HepG2 (cell line): ENCODE measurements at regions not wholly inside any gene's neighbourhood (a gene's known extent, or its start where the extent isn't known, plus 50 kb on each side); places are given as distances from the start of the nearest gene placed in this dataset.

ENCODE experiments used
- ATAC-seq: fragments of 200-7000 bp; cut with Tn5 transposase; 3 replicates; pipeline ENCODE4 v1.9.1; 2020; ENCODE audit warnings: mild to moderate bottlenecking, moderate library complexity
- BruUV-seq: library from RNA; stranded (reverse); fragments of 400-500 nt; replicated peaks from 2 replicates; lab custom pipeline; 2021; lab: Mats Ljungman, UMichigan
- CTCF ChIA-PET: fragments of 300-600 bp; formaldehyde crosslinking; extraction: SDS; loops from one replicate; lab custom pipeline; 2021; ENCODE audit warnings: low total read pairs, inconsistent platforms, low intra/inter-chr PET ratio; lab: Yijun Ruan, JAX
- POLR2A ChIA-PET: fragments of 350-600 bp; sonication (Branson Sonifier 250); formaldehyde crosslinking; loops from one replicate; lab custom pipeline; 2020; ENCODE audit warnings: antibody characterized with exemption, inconsistent platforms; lab: Yijun Ruan, JAX
- DNase-seq: peaks from one replicate; pipeline ENCODE4 v3.0.0-alpha.2; 2015; ENCODE audit warnings: low spot score
- FAIRE-seq: peaks from 3 replicates; lab custom pipeline; 2011; peaks lifted over from hg19 to GRCh38; lab: Jason Lieb, UNC
- H2AFZ ChIP-seq: one replicate; pipeline ENCODE4 v1.6.1; 2011; ENCODE audit warnings: low read length, inconsistent platforms
- H3K27ac ChIP-seq: fragments of 300-600 bp; 3 replicates; pipeline ENCODE4 v1.8.0; 2011; ENCODE audit warnings: mixed run types, mild to moderate bottlenecking, mixed read lengths, low read length, inconsistent platforms; ENCODE audit not compliant: insufficient read depth; ENCODE audit errors: extremely low read length
- H3K27me3 ChIP-seq, 2 experiments: fragments of 200-600 bp in 1 of 2; 2 replicates in 1 of 2; 3 replicates in 1 of 2; pipeline versions ENCODE4 v1.6.0 to v1.8.0; 2011; ENCODE audit warnings: low read length in 2 of 2, mild to moderate bottlenecking in 2 of 2, moderate library complexity in 2 of 2, inconsistent platforms in 1 of 2; ENCODE audit not compliant: insufficient read depth in 2 of 2, control insufficient read depth in 1 of 2
- H3K36me3 ChIP-seq, 2 experiments: fragments of 200-600 bp in 1 of 2; replicated peaks in 1 of 2; 2 replicates in 1 of 2; 3 replicates in 1 of 2; pipeline versions ENCODE4 v1.5.1 to v1.8.0; 2011; ENCODE audit warnings: low read length in 2 of 2, inconsistent platforms in 1 of 2; ENCODE audit not compliant: insufficient read depth in 2 of 2, control insufficient read depth in 1 of 2
- H3K4me1 ChIP-seq: 2 replicates; pipeline ENCODE4 v1.5.1; 2012; ENCODE audit warnings: low read length, inconsistent platforms; ENCODE audit not compliant: insufficient read depth
- H3K4me2 ChIP-seq: 2 replicates; pipeline ENCODE4 v1.6.0; 2011; ENCODE audit warnings: low read depth, low read length, inconsistent platforms
- H3K4me3 ChIP-seq, 3 experiments: fragments of 200-600 bp in 1 of 3; sonication (generic), shearing (Covaris generic) in 1 of 3; replicated peaks in 1 of 3; 2 replicates each; pipeline ENCODE4 v1.5.1; 2011 to 2016; ENCODE audit warnings: low read length in 3 of 3, inconsistent platforms in 2 of 3, low read depth in 2 of 3, mild to moderate bottlenecking in 2 of 3, control low read depth in 1 of 3, mixed read lengths in 1 of 3; ENCODE audit not compliant: insufficient read depth in 1 of 3
- H3K79me2 ChIP-seq: one replicate; pipeline ENCODE4 v1.6.1; 2011; ENCODE audit warnings: low read length, inconsistent platforms; ENCODE audit not compliant: insufficient read depth
- H3K9ac ChIP-seq: 2 replicates; pipeline ENCODE4 v1.6.0; 2011; ENCODE audit warnings: mild to moderate bottlenecking, low read depth, low read length, inconsistent platforms; ENCODE audit not compliant: insufficient read depth
- H3K9me3 ChIP-seq: 2 replicates; pipeline ENCODE4 v1.5.1; 2012; ENCODE audit warnings: mild to moderate bottlenecking, low read length
- H4K20me1 ChIP-seq: 2 replicates; pipeline ENCODE4 v1.6.0; 2011; ENCODE audit warnings: inconsistent platforms, mild to moderate bottlenecking, low read length, moderate library complexity; ENCODE audit not compliant: insufficient read depth
- ADNP ChIP-seq: sonication (generic); formaldehyde crosslinking; IDR thresholded peaks from 2 replicates; pipeline ENCODE4 v1.4.0; 2020; ENCODE audit warnings: missing genetic modification reagents
- BORCS8-MEF2B ChIP-seq: sonication (generic); formaldehyde crosslinking; IDR thresholded peaks from 2 replicates; pipeline ENCODE4 v1.8.0; 2022; ENCODE audit warnings: mild to moderate bottlenecking, missing genetic modification reagents
- NFE2 ChIP-seq: sonication (generic); formaldehyde crosslinking; IDR thresholded peaks from 2 replicates; pipeline ENCODE4 v1.4.0; 2020; ENCODE audit warnings: missing genetic modification reagents
- NPAS2 ChIP-seq: sonication (generic); formaldehyde crosslinking; IDR thresholded peaks from 2 replicates; pipeline ENCODE4 v1.8.0; 2022; ENCODE audit warnings: mild to moderate bottlenecking, missing genetic modification reagents, borderline replicate concordance
- PBX3 ChIP-seq: sonication (generic); formaldehyde crosslinking; IDR thresholded peaks from 2 replicates; pipeline ENCODE4 v1.8.1; 2023; ENCODE audit warnings: missing genetic modification reagents, inconsistent platforms, borderline replicate concordance
- PHF21A ChIP-seq: sonication (generic); formaldehyde crosslinking; IDR thresholded peaks from 2 replicates; pipeline ENCODE4 v1.5.0; 2020; ENCODE audit warnings: mild to moderate bottlenecking, missing genetic modification reagents
- PRMT3 ChIP-seq: sonication (generic); formaldehyde crosslinking; IDR thresholded peaks from 2 replicates; pipeline ENCODE4 v1.8.1; 2022; ENCODE audit warnings: low read depth, mild to moderate bottlenecking, moderate library complexity, missing genetic modification reagents, borderline replicate concordance
- RARG ChIP-seq: sonication (generic); formaldehyde crosslinking; IDR thresholded peaks from 2 replicates; pipeline ENCODE4 v1.4.0; 2020; ENCODE audit warnings: low read depth, mild to moderate bottlenecking, missing genetic modification reagents
- ZNF225 ChIP-seq: sonication (generic); formaldehyde crosslinking; IDR thresholded peaks from 2 replicates; pipeline ENCODE4 v1.4.0; 2020; ENCODE audit warnings: mild to moderate bottlenecking, missing genetic modification reagents
- ZNF558 ChIP-seq: sonication (generic); formaldehyde crosslinking; IDR thresholded peaks from 2 replicates; pipeline ENCODE4 v1.9.0; 2022; ENCODE audit warnings: mild to moderate bottlenecking, missing genetic modification reagents, borderline replicate concordance
- ZNF747 ChIP-seq: sonication (generic); formaldehyde crosslinking; IDR thresholded peaks from 2 replicates; pipeline ENCODE4 v1.8.1; 2023; ENCODE audit warnings: missing genetic modification reagents, mild to moderate bottlenecking, borderline replicate concordance
- WGBS: methylation state at CpG from one replicate; pipeline ENCODE4 v1.1.6; 2017; ENCODE audit warnings: low lambda C conversion rate; 5-methylcytosine and 5-hydroxymethylcytosine counted together
- in situ Hi-C: cut with HindIII; loops from 2 replicates; pipeline ENCODE4 v1.10.0; 2017; ENCODE audit warnings: low pct_unique_long_range_greater_than_20kb; ENCODE audit not compliant: extremely low pct_ligation_motif_present
- intact Hi-C: fragments of 100-400 bp; cut with micrococcal nuclease; formaldehyde crosslinking; loops from one replicate; pipeline ENCODE4 v1.10.0; 2022; ENCODE audit not compliant: unreplicated experiment
- TF ChIP-seq, protein P1 (sequence below): sonication (generic); formaldehyde crosslinking; IDR thresholded peaks from 2 replicates; pipeline ENCODE4 v1.9.0; 2021; ENCODE audit warnings: missing genetic modification reagents, mild to moderate bottlenecking, borderline replicate concordance
- TF ChIP-seq, protein P2 (sequence below): sonication (generic); formaldehyde crosslinking; IDR thresholded peaks from 2 replicates; pipeline ENCODE4 v1.5.0; 2020; ENCODE audit warnings: mild to moderate bottlenecking, missing genetic modification reagents

DNA sequence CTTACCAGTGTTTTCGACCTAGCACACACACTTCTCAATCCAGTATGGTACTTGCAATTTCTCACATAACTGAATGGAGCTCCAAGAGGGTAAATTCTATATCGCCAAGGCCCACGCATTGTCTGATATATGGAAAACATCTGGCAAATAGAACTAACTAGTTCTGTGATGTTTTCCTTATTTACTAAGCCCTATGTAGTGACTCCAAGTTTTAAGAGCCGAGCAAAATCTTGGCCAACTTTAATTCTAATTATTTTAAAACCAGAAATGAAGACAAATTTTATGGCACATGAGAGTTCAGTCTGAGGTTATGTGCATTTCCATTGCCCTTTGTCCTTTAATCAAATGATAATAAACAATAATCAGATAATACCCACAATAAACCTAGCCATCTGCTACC lies 1119.7 kb upstream of the CNTNAP5 start:
- no peaks in the 10 kb centered on the region for H3K36me3 ChIP-seq
- H3K9me3 ChIP-seq = peaks cover 22% of the 10 kb centered on the region; the same call in 1 of the 2 replicates
- FAIRE-seq (no peak), ATAC-seq (no peak), DNase-seq (no peak)
- in situ Hi-C loops (no loop called here), intact Hi-C loops (no loop called here)
- POLR2A ChIA-PET = no interaction called here
- no peak overlapping the region for H2AFZ ChIP-seq
- H3K79me2 ChIP-seq = no peaks in the 10 kb centered on the region
- BruUV-seq = no TSS peak
- H3K27me3 ChIP-seq = no peaks in the 10 kb centered on the region
- H4K20me1 ChIP-seq = no peaks in the 10 kb centered on the region
- CTCF ChIA-PET = no interaction called here
- H3K4me1 ChIP-seq = no peaks in the 10 kb centered on the region
- no peak overlapping the region for H3K4me2 ChIP-seq
- no peak overlapping the region for H3K9ac ChIP-seq
- TF ChIP-seq ZNF225 (CRISPR knock-in tag) (no peak), PRMT3 (CRISPR knock-in tag) (no peak), BORCS8-MEF2B (CRISPR knock-in tag) (no peak), NFE2 (CRISPR knock-in tag) (no peak), ZNF747 (CRISPR knock-in tag) (no peak), ADNP (CRISPR knock-in tag) (no peak), PBX3 (no peak), ZNF558 (CRISPR knock-in tag) (no peak), RARG (no peak), PHF21A (no peak), NPAS2 (CRISPR knock-in tag) (no peak)
- TF ChIP-seq, protein P1, sequence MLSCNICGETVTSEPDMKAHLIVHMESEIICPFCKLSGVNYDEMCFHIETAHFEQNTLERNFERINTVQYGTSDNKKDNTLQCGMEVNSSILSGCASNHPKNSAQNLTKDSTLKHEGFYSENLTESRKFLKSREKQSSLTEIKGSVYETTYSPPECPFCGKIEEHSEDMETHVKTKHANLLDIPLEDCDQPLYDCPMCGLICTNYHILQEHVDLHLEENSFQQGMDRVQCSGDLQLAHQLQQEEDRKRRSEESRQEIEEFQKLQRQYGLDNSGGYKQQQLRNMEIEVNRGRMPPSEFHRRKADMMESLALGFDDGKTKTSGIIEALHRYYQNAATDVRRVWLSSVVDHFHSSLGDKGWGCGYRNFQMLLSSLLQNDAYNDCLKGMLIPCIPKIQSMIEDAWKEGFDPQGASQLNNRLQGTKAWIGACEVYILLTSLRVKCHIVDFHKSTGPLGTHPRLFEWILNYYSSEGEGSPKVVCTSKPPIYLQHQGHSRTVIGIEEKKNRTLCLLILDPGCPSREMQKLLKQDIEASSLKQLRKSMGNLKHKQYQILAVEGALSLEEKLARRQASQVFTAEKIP (CRISPR knock-in tag) = no peak
- TF ChIP-seq, protein P2, sequence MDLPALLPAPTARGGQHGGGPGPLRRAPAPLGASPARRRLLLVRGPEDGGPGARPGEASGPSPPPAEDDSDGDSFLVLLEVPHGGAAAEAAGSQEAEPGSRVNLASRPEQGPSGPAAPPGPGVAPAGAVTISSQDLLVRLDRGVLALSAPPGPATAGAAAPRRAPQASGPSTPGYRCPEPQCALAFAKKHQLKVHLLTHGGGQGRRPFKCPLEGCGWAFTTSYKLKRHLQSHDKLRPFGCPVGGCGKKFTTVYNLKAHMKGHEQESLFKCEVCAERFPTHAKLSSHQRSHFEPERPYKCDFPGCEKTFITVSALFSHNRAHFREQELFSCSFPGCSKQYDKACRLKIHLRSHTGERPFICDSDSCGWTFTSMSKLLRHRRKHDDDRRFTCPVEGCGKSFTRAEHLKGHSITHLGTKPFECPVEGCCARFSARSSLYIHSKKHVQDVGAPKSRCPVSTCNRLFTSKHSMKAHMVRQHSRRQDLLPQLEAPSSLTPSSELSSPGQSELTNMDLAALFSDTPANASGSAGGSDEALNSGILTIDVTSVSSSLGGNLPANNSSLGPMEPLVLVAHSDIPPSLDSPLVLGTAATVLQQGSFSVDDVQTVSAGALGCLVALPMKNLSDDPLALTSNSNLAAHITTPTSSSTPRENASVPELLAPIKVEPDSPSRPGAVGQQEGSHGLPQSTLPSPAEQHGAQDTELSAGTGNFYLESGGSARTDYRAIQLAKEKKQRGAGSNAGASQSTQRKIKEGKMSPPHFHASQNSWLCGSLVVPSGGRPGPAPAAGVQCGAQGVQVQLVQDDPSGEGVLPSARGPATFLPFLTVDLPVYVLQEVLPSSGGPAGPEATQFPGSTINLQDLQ = no peak
- H3K4me3 ChIP-seq = no peak overlapping the region
- WGBS = 13% methylated on average over 4 of the region's 4 CpGs
- no peak overlapping the region for H3K27ac ChIP-seq
